HG03571 (cell line): ENCODE measurements at regions not wholly inside any gene's neighbourhood (a gene's known extent, or its start where the extent isn't known, plus 50 kb on each side); places are given as distances from the start of the nearest gene placed in this dataset.

Experiments used
- ATAC-seq: cut with Tn5 transposase; IDR thresholded peaks from one replicate; pipeline ENCODE4 v1.9.1; 2021; ENCODE audit not compliant: unreplicated experiment

DNA sequence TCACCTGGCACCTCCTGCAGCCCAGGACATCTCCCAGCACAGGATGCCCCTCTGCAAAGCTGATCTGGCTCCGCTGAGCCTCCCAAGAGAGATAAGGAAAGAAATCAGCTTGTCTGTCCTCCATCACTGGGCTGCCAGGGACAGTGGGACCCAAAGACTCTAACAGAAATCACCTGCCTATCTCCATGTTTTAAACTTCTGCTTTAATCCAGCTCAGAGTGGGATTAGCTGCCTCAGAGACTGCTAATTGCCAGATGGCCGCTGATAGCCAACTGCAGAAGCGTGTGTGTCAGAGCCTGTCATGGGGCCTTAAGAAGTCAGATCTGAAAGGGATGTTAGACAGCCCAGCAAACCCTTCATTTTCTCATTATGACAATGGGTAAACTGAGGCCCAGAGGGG, 389.4 kb upstream of the KLHL29 start:
- ATAC-seq, result no peak

DNA sequence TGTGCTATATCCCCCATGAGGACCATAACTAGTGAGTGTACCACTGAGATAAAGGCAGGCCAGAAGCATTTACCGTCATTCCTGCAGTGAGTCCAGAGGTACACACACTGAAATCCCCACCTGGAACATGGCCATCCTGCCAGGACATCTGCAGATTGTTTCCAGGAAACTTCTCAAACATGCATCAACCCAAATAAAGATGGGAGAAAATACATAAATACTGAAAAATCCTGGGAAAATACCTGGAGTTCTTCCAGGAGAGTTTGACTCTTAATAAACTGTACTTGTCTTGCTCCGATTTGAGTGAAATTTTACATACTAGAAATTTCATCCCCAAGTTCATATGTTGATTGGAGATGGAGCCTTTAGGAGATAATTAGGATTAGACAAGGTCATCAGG, 388.1 kb upstream of the KLHL29 start:
- no peak for ATAC-seq

DNA sequence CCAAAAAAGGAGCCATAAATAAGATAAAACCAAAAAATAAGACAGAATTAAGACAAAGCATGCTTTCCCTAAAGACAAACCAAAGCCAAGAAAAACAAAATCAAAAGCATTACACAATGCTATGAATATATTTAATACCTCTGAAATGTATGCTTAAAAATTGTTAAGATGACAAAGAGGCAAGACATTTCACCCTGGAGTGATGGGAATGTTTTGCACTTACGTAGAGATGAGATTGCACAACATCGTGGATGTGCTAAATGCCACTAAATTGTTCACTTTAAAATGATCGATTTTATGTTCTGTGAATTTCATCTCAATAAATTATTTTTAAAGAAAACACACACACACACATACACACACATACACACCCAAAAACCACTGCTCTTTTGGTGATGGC, 386.6 kb upstream of the KLHL29 start:
- no peak for ATAC-seq

DNA sequence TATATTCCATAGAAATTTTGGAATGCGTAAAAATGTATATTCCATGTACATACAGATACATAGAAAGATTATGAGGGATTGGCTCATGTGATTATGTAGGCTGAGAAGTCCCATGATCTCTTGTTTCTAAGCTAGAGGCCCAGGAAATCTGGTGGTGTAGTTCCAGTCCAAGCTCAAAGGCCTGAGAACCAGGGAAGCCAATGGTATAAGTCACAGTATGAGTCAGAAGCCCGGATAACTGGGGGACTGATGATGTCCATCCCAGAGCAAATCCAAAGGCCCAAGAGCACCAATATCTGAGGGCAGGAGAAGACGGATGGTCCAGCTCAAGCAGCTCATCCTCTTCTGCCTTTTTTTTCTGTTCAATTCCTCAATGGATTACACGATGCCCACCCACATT, 385.0 kb upstream of the KLHL29 start:
- ATAC-seq, result no peak

DNA sequence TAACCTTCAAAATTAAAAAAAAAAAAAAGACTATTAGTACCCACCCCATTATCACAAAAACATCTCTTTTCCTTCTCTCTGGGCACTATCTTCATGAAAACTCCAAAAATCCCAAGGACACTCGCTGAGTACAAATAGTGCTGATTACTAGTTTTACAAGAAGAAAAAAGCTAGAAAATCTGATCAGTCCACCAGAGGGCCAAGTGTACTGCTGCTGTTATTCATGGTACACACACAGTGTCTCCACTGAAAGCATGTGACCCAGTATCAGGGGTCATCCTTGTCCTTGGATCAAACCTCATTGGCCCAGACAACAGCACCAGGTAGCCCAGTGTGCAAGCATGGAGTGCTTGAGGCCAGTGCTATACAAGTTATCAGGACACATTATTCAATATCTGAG, 382.7 kb upstream of the KLHL29 start:
- ATAC-seq, result no peak

DNA sequence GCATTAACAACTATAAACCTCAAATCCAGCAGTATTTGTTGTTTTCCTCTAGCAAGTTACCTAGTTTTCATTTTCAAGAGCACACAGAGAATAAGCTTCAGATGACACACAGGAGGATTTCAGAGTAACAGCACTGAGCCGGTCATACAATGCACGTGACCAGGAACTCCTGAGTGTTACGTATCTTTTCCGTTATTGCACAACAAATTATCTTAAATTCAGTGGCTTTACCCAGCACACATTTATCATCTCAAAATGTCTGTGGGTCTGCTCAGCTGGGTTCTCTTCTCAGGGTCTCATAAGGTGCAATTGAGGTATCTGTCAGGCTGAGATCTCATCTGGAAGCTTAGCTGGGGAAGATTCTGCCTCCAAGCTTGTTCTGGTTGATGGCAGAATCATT, 379.5 kb upstream of the KLHL29 start:
- ATAC-seq, result no peak

DNA sequence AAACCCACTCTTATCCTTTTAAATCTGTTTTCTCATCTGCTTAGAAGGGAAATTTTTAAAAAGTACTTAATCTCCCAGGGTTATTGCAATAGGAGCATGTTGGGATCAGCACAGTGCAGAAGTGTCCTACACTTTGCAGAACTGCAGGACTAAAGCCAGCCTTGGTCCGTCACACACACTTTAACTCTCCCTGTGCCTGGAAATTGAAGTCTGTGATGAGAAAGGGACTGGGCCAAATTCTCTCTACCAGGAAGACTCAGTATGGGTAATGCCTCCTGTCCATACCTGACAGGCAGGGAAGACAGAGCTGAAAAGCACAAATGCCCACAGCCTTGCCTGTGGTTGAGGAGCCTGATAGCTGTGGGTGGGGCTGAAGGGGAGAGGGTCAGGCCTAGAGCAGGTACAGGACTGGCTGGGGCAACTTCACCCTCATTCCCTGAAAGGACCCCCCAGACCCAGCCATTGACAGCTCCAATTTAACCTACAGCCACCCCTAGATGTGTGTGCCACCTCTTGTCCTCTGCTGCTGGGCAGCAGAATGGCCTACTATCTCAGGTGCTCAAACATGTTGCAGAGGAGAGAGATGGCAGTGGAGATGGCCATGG, 377.2 kb upstream of the KLHL29 start:
- no peak for ATAC-seq

DNA sequence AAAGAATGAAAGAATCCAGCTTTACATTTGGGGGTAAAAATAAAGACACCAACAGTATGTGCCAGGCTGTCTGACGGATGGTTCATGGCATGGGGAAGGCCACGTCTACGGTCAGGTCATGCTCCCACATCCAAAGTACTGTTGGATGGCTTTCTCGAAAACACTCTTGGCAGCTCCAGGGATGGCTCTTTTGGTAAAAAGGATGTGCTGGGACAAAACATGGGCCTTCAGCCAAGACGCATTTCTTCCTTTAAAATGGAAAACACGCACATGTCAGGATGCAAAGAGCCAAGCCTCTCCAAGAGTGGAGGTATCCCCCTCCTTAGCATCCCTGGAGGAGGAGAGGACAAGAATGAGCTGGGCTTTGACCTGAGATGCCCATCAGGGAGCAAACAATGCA, 376.5 kb upstream of the KLHL29 start:
- ATAC-seq, result no peak

DNA sequence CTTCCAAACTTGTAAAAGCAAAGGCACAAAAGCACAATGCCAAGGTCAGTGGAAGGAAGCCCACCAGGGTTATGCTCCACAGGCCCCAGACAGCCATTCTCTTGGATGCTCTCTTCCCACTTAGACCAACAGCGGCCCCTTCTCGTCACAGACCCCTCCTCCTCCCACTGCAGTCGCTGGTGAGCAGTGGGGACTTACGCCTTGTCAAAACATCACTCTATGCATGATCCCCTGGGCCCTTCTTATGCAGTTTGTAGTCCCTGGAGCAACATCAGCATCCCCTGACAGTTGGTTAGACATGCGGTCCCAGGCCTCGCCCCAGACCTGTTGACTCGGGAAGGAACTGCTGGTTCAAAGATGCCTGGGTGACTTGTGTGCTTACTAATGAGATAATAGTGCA, 376.0 kb upstream of the KLHL29 start:
- no peak for ATAC-seq

DNA sequence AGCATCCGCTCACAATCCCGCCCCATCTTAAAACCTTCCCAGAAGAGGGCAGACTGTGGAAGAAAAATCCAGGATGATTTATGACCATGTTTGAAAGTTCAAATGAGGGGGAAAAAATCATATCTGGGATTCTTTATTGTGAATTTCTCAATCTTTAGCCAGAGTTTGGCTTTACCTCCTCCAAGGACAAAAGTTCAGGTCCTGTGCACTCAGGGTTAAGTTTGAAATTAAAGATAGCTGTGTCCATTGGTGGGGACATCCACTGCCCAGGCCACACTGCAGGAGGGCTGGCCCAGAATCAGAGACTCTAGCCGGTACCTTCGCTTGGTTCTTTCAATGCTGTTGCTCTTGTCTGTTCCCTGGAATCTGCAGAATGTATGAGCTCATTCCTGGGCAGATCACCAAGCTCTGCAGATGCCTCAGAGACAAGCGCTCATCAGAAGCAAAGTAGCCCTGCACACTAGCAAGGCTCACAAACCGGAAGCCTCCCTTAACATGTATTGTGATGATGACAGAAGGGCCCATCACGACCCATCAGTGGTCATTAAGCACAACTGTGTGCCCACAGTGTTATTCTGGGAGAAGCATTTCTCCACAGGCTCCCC, 375.3 kb upstream of the KLHL29 start:
- ATAC-seq, result no peak

DNA sequence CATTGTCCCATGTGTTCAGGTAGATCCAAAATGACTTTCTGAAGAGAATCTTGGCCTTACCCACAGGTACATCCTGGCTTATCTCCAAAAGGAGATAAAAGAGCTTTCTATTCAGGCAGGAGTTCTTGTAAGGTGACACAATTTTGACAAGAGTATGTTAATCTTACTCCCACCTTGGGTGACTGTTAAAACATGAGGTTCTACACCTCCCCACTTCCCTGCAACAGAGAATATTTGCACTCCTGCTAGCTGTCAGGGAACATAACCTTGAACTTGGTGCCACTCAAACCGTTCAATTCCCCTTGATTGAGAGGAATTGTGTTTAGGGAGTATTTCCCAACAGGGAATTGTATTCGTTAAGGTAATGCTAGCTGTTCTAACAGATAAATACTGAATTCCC, 372.5 kb upstream of the KLHL29 start:
- no peak for ATAC-seq

DNA sequence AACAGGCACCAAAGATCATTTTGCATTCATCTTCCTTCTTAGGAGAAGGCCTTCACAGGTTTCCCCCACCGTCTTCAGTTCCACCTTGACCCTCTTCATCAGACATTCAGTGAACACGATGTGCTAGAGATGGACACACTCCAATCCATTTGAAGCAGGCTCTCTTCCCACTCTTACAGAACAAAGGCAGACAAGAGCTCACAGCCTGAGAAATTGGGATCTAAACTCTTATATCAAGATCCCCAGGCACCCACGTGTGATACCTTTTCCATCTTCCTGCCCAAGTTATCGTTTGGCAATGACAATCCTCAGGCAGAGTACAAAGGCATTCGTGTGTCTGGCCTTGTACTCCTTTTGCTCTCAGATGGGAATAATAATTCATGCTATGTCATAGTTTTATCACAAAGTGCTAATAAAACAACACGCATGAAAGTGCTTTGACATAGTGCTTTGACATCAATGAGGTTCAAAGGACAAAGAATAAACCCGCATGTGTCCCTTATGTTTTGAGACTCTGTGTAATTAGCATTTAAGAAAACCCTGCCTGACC, 369.3 kb upstream of the KLHL29 start:
- no peak for ATAC-seq

DNA sequence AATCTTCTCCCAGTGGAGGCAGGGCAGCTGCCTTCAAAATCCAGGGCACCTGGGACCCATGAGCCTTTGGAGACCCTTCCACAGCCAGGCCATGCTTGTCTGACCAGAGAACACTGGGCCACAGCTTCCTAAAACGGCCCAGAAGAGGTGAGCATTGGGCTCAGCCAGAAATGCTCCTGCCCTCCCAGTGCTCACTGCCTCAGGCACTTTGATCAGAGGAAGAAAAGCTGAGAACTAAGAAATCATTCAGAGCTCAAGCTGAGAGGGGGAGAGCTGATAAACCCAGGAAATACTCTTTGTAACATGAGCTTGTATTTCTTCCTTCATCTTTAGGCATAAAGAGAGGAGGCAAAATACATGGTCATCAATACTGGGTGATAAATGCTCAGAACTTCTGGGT, 365.5 kb upstream of the KLHL29 start:
- ATAC-seq, result no peak

DNA sequence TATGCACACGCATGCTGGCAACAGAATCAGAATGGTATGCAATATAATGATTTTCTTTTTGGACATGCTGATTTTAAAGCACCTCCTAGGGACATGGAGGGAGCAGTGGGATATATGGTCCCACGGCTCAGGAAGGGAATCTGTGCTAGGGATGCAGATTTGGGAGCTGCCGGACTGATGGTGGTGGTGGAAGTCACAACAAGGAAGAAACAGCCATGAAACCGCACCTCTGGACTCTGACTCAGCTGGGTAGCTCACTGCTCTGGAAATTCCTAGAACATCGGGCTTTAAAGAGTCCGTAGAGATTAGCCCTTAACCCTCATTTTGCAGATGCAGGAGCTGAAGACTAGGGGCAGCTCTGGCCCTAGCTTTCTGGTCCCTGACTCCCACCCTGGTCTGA, 364.3 kb upstream of the KLHL29 start:
- ATAC-seq, result no peak

DNA sequence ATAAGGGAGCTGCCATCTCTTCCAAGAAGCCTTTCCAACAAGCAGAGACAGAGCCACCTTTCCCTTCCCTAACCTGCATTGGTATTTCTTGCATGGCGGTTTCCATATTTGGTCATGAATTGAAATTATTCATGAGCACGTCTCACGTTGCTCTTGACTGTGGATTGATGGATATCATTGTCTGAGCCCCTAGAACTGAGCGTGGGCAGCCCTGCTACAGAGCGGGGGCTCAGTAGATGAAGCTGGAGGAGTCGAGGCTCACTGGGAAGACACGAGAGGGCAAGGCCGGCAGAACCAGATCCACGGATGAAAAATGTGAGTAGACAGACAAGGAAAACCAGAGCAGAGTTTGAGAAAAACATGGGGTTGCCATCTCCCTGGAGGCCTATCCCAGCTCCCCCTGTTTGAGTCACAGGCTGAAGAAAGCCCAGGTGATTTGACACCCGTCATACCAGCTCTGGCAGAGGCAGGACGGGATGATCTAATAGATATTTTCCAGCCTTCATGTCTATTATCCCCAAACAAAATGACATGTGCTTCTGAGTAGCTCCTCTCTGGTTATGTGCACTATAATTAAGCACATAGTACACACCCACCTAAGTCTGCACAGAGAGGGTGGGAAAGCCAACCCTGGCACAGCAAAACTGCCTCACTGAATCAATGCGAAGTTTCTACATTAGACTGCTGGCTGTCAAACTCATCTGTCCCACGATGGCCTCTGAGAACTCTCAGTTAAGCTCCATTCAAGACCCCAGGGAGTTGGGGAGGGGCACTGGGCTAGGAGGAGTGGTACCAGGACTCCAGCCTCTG, 363.5 kb upstream of the KLHL29 start:
- no peak for ATAC-seq

DNA sequence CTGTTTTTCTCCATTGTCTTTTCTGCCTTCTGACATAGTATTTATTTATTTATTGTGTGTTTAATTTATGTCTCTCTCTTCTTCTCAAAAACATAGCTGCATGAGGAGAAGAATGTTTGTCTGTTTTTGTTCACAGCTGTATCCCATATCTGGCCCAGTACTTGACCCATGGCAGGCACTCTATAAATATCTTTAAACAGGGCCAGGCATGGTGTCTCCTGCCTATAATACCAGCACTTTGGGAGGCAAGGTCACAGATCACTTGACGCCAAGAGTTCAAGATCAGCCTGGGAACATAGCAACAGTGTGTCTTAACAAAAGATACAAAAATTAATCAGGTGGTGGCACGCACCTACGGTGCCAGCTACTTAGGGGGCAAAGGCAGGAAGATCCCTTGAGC, 361.3 kb upstream of the KLHL29 start:
- ATAC-seq, result no peak

DNA sequence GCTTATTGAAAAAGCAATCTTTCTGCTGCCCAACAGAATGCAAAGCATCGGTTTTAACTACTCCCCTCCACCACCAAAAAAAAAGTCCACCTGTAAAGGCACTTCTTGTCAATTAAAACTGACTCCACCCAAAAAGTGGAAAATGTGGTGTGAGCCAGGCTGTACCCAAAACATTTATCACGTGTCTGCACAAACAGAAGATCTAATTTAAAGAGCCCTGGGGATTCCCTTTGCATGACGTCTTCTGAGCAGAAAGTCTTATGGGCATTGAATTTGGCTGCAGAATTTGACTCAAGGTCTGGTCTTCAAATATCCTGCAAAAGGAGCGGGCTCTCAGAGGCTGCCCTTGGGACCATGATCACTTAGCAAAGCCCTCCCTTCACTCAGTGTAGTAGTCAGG, 358.3 kb upstream of the KLHL29 start:
- no peak for ATAC-seq

DNA sequence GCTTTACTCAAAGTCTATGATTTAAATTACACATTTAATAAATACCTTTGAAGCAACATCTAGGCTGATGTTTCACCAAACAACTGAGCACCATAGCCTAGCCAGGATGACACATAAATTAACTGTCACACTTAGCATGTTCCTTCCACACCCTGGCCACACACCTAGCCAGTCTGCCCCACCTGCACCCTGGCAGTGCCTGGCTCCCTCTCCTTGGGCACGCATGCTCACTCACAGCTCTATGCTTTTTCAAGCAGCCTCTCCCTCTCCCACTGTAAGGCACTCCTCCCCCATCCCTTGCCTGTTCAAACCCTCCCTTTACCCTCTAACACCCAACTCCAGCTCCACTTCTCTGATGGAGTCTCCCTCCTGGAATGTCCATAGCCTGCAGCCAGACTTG, 357.6 kb upstream of the KLHL29 start:
- ATAC-seq, result no peak

DNA sequence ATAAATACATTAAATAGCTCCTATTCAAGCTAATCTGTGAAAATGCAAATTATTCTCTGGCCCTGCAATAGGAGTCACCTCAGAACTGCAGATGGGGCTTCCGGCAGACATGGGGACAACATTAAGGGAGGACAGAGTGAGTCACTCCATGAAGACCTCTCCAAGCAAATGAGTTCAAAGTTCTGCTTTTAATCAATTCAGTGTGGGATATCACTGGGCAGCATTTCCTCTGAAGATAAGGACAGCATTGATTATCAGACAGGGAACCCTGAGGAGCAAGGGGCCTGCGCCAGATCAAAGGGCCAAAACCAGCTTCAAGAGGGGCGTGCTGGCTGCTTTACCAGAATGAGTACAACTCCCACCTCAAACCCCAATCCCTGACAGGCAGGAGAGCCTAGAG, 356.9 kb upstream of the KLHL29 start:
- no peak for ATAC-seq

DNA sequence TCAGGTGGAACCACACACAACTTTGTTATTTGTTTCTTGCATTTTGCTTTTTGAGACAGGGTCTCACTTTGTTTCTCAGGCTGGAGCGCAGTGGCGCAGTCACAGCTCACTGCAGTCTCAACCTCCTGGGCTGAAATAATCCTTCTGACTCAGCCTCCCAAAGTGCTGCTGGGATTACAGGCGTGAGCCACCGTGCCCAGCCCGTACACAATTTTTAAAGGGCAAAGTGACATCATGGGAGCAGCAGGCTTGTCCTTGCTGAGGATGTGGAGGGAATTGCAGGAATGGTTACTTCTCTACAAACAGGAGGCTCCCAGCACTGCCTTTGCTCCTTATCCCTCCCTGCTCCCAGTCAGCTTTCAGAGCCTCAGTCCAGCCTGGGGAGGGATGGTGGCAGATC, 355.9 kb upstream of the KLHL29 start:
- ATAC-seq, result no peak

DNA sequence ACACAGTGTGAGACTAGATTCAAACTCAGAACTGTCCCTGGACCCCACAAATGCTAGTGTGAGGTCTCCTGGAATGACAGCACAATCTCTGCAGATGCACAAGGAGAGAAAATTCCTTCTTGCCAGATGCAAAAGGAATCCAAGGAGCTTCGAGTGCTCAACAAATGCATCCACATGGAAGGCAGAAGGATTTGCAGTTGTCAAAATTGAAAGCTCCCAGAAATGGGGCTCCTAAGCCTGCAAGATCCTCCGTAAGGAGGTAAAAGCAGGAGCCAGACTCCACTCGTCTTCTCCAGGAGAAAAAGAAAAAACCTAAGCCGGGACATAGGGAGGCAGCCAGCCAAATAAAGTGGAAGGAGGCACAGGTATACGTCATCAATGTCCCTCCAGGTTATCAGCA, 355.0 kb upstream of the KLHL29 start:
- ATAC-seq, result no peak

DNA sequence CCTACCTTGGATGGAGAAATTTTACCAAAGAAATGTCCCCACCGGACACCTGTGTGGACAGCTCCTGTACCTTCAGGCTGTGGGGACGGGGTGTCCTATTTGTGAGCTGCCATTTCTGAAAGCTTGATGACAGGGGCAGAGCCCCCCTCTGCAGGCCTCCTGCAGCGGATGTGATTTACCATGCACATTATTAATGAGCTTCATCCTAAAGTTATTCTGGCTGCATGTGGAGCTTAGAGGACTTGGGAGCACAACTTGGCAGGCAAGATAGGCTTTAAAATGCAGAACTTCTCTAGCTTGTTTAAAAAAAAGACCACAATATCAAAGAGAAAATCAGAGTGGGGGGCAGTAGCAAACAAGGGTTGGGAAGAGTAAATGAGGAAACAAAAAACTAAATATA, 350.0 kb upstream of the KLHL29 start:
- no peak for ATAC-seq
